GM12891 (cell line): ENCODE measurements at regions not wholly inside any gene's neighbourhood (a gene's known extent, or its start where the extent isn't known, plus 50 kb on each side); places are given as distances from the start of the nearest gene placed in this dataset.

Source experiments
- POLR2A ChIP-seq: IDR thresholded peaks from 2 replicates; pipeline ENCODE4 v1.6.1; 2011; ENCODE audit warnings: low read depth, low read length, control low read depth
- SPI1 ChIP-seq: IDR thresholded peaks from 2 replicates; pipeline ENCODE4 v1.6.1; 2011; ENCODE audit warnings: low read depth, low read length, control low read depth

- TF ChIP-seq POLR2A = no peak
- TF ChIP-seq SPI1 = no peak
Measured at GRCh38 chr6:12477616-12478015, 187.5 kb downstream of the EDN1 start.
